HFF-Myc (cell line): ENCODE measurements at regions not wholly inside any gene's neighbourhood (a gene's known extent, or its start where the extent isn't known, plus 50 kb on each side); places are given as distances from the start of the nearest gene placed in this dataset.
A peak's percentile ranks its signal among the peaks of the same experiment; 100 is the strongest.

ENCODE experiments used
- DNase-seq: peaks from one replicate; pipeline ENCODE4 v3.0.0-alpha.2; 2011; ENCODE audit warnings: low read depth; ENCODE audit errors: extremely low read depth
- H3K4me3 ChIP-seq: replicated peaks from 2 replicates; pipeline ENCODE4 v1.5.1; 2011; ENCODE audit warnings: low read depth, mild to moderate bottlenecking, control low read depth, low read length
- CTCF ChIP-seq: IDR thresholded peaks from 2 replicates; pipeline ENCODE4 v1.5.1; 2012; ENCODE audit warnings: mild to moderate bottlenecking, low read depth, low read length, control low read depth; ENCODE audit errors: missing control alignments

DNA sequence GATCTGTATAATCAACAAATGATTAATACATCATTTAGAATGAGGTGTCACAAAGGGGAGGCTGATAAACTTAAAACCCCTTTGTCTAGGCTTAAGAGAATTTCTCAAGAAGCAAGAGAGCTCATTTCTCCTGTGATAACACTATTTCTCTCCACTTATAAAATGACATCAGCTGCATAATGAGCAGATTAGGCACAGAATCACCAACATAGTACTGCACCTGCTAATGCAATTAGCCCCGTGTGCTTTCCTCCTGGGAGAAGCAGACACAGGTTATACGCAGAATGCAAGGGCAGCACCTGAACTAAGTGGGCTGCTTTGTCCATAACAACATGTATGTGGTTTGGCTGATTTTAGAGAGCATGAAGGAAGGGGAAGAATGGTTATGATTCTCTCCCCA, 515.3 kb upstream of the CFAP20DC start:
- TF ChIP-seq CTCF: no peak
- H3K4me3 ChIP-seq: no peak overlapping the region
- DNase-seq: no peak

DNA sequence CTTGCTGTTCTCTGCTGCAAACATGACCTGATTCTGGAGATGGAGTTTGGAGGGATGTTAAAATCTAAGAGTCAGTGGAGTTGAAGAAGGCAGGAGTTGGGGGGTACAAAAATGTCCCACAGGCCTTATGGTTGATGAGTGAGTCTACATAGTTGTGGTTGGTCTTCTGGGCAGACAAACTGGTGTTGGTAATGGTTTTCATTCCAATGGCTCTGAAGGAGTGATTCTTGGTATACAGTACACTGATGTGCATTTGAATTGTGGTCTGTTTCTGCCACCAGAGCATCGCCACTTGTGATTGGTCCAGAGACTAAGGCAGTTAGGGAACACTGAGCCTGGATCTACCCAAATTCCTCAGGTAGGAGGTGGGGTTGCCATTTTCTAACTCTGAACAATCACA, 514.1 kb upstream of the CFAP20DC start:
- no peak for DNase-seq
- TF ChIP-seq CTCF: no peak

DNA sequence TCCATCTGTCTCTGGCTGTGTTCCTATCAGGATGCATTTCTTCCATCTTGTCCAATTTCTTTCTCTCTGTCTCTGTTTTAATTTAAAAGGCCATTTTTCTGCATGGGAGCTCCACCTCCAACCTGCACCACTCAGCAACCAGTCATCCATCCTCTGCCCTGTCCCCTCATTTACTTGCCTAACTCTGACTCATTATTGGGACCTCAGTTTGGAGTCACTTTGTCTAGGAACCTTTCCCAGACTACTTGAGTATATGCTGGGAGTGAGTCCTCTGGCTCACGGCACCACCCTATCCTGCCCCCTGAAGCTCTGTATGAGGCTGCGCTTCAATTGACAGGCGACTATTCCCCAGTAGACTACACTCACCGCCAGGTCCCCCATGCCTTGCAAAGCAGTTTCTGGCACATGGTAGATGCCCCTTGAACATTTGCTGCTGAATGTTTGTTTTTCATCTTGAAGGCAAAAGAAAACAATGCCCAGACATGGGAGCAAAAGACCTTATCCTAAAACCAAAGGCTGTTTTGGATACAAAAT, 513.3 kb upstream of the CFAP20DC start:
- DNase-seq: no peak
- no peak overlapping the region for H3K4me3 ChIP-seq
- no peak for TF ChIP-seq CTCF

More for the DNA sequence above, 514.1 kb upstream of the CFAP20DC start:
- no peak overlapping the region for H3K4me3 ChIP-seq

- no peak for TF ChIP-seq CTCF
- peak; percentile 49 for DNase-seq
Measured at GRCh38 chr3:59559721-59560435, 510.1 kb upstream of the CFAP20DC start.

GRCh38 chr3:59558906-59559720, 509.3 kb upstream of the CFAP20DC start:
- no peak overlapping the region for H3K4me3 ChIP-seq
- TF ChIP-seq CTCF: no peak
- DNase-seq: no peak

More at GRCh38 chr3:59559721-59560435, 510.1 kb upstream of the CFAP20DC start:
- no peak overlapping the region for H3K4me3 ChIP-seq

GRCh38 chr3:59555593-59556315, 505.9 kb upstream of the CFAP20DC start:
- no peak for TF ChIP-seq CTCF
- DNase-seq: no peak
- no peak overlapping the region for H3K4me3 ChIP-seq
